Endodermal cell (in vitro differentiated cells): ENCODE measurements at regions not wholly inside any gene's neighbourhood (a gene's known extent, or its start where the extent isn't known, plus 50 kb on each side); places are given as distances from the start of the nearest gene placed in this dataset.
"Not testable (repeated sequence)": the region's sequence is repeated elsewhere in the genome, so short reads cannot be mapped to it uniquely, and the experiment has no call there.

Experiments
- DNase-seq: peaks from one replicate; pipeline ENCODE4 v3.0.0-alpha.2; 2017
- H3K27ac ChIP-seq: 2 replicates; pipeline ENCODE4 v1.5.1; 2013; ENCODE audit warnings: mild to moderate bottlenecking, low read depth, low read length, moderate library complexity
- H3K27me3 ChIP-seq: 2 replicates; pipeline ENCODE4 v1.6.1; 2013; ENCODE audit warnings: mild to moderate bottlenecking, low read length, moderate library complexity; ENCODE audit not compliant: insufficient read depth, control insufficient read depth, poor library complexity, severe bottlenecking
- H3K36me3 ChIP-seq: 2 replicates; pipeline ENCODE4 v1.7.0; 2013; ENCODE audit warnings: mild to moderate bottlenecking, low read length, moderate library complexity; ENCODE audit not compliant: control insufficient read depth, insufficient read depth
- H3K4me1 ChIP-seq: one replicate; pipeline ENCODE4 v1.7.0; 2013; ENCODE audit warnings: low read length; ENCODE audit not compliant: control insufficient read depth, insufficient read depth
- H3K4me3 ChIP-seq: 2 replicates; pipeline ENCODE4 v1.5.1; 2013; ENCODE audit warnings: mild to moderate bottlenecking, low read length, moderate library complexity
- H3K9ac ChIP-seq: 2 replicates; pipeline ENCODE4 v1.6.1; 2013; ENCODE audit warnings: mild to moderate bottlenecking, low read length, moderate library complexity; ENCODE audit not compliant: poor library complexity, severe bottlenecking; ENCODE audit errors: extremely low read depth
- H3K9me3 ChIP-seq: 2 replicates; pipeline ENCODE4 v1.6.1; 2013; ENCODE audit warnings: mild to moderate bottlenecking, low read length, moderate library complexity; ENCODE audit not compliant: control insufficient read depth
- H3K27ac Mint-ChIP-seq: 2 replicates; pipeline ENCODE4 v1.8.0; 2020; ENCODE audit warnings: mixed read lengths
- H3K27me3 Mint-ChIP-seq: 2 replicates; pipeline ENCODE4 v1.8.0; 2021; ENCODE audit warnings: mild to moderate bottlenecking, mixed read lengths; ENCODE audit not compliant: insufficient read depth
- H3K36me3 Mint-ChIP-seq: 2 replicates; pipeline ENCODE4 v1.8.0; 2020; ENCODE audit warnings: low read depth, mixed read lengths
- H3K4me1 Mint-ChIP-seq: 2 replicates; pipeline ENCODE4 v1.8.0; 2020; ENCODE audit warnings: mixed read lengths
- H3K4me3 Mint-ChIP-seq: 2 replicates; pipeline ENCODE4 v1.8.0; 2020; ENCODE audit warnings: mild to moderate bottlenecking, moderate library complexity, mixed read lengths
- H3K9me3 Mint-ChIP-seq: 2 replicates; pipeline ENCODE4 v1.8.0; 2020; ENCODE audit warnings: mild to moderate bottlenecking, mixed read lengths
- WGBS, 2 experiments: methylation state at CpG; one replicate each; pipeline versions ENCODE4 v1.1.5 to v1.1.7; 2013; ENCODE audit warnings: missing lambda C conversion rate in 2 of 2, mixed read lengths in 1 of 2; ENCODE audit not compliant: insufficient coverage in 1 of 2, insufficient read length in 1 of 2; 5-methylcytosine and 5-hydroxymethylcytosine counted together
- TF ChIP-seq, protein P1 (sequence below): fragments of 200-600 bp; sonication (generic); conservative IDR thresholded peaks from 2 replicates; pipeline ENCODE4 v1.5.0; 2021; ENCODE audit warnings: antibody characterized with exemption, mild to moderate bottlenecking

DNA sequence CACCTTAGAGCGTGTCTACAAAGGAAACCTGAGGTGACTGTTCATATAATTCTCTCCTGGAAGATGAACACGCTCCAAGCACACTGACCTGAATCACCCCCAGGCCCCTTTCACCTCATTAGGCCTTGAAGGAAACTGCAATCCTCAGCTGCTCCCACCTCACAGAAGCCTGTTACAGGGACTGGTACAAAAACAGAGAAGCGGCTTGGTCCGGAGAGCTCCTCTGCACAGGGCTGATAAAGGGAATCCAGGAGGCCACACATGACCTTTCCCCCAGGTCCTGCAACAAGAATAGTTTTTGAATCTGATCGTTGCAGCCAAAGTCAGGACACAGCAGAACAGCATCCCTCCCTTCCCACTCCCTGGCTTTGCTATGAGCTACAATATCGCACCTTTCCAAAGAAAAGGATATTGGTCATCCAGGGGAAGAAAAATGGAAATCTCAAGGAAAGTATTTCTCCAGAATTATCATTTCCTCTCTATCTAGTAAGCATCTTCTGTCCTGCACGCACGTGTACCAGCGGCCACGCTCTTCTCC lies 666.7 kb downstream of the UQCRFS1 start:
- no peak overlapping the region for H3K9ac ChIP-seq
- no peaks in the 10 kb centered on the region for H3K9me3 Mint-ChIP-seq
- H3K4me3 ChIP-seq: no peak overlapping the region
- TF ChIP-seq, protein P1, sequence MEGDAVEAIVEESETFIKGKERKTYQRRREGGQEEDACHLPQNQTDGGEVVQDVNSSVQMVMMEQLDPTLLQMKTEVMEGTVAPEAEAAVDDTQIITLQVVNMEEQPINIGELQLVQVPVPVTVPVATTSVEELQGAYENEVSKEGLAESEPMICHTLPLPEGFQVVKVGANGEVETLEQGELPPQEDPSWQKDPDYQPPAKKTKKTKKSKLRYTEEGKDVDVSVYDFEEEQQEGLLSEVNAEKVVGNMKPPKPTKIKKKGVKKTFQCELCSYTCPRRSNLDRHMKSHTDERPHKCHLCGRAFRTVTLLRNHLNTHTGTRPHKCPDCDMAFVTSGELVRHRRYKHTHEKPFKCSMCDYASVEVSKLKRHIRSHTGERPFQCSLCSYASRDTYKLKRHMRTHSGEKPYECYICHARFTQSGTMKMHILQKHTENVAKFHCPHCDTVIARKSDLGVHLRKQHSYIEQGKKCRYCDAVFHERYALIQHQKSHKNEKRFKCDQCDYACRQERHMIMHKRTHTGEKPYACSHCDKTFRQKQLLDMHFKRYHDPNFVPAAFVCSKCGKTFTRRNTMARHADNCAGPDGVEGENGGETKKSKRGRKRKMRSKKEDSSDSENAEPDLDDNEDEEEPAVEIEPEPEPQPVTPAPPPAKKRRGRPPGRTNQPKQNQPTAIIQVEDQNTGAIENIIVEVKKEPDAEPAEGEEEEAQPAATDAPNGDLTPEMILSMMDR: no peak
- H3K4me1 Mint-ChIP-seq: no peaks in the 10 kb centered on the region
- H3K27me3 ChIP-seq: no peaks in the 10 kb centered on the region
- H3K27ac Mint-ChIP-seq: no peak overlapping the region
- 93 to 100% methylated on average over 8 to 10 of the region's 10 CpGs for WGBS, 2 experiments
- no peaks in the 10 kb centered on the region for H3K36me3 Mint-ChIP-seq
- no peak overlapping the region for H3K27ac ChIP-seq
- H3K9me3 ChIP-seq: no peaks in the 10 kb centered on the region
- H3K27me3 Mint-ChIP-seq: no peaks in the 10 kb centered on the region
- no peaks in the 10 kb centered on the region for H3K4me1 ChIP-seq
- no peak for DNase-seq
- no peak overlapping the region for H3K4me3 Mint-ChIP-seq
- no peaks in the 10 kb centered on the region for H3K36me3 ChIP-seq

DNA sequence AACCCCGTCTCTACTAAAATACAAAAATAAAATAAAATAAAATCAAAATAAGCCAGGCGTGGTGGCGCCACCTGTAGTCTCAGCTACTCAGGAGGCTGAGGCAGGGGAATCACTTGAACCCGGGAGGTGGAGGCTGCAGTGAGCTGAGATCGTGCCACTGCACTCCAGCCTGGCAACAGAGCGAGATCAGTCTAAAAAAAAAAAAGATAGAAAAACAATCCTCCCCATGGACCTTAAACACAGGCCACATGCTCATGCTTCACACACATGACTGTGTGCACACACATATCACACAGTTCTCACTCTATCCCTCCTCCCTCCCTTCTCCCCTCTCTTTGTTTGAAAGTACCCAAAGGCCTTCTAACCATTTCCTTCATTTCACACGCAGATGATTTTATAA lies 667.6 kb downstream of the UQCRFS1 start:
- H3K9me3 ChIP-seq, DNase-seq, H3K9ac ChIP-seq, H3K4me1 ChIP-seq, H3K27me3 ChIP-seq, H3K27ac ChIP-seq, H3K36me3 ChIP-seq, H3K27ac Mint-ChIP-seq, H3K4me3 Mint-ChIP-seq, H3K36me3 Mint-ChIP-seq, H3K27me3 Mint-ChIP-seq, H3K4me1 Mint-ChIP-seq, H3K4me3 ChIP-seq, H3K9me3 Mint-ChIP-seq: not testable (repeated sequence)
- 75 to 96% methylated on average over 4 to 7 of the region's 7 CpGs for WGBS, 2 experiments
- TF ChIP-seq, protein P1: peak; percentile 42

DNA sequence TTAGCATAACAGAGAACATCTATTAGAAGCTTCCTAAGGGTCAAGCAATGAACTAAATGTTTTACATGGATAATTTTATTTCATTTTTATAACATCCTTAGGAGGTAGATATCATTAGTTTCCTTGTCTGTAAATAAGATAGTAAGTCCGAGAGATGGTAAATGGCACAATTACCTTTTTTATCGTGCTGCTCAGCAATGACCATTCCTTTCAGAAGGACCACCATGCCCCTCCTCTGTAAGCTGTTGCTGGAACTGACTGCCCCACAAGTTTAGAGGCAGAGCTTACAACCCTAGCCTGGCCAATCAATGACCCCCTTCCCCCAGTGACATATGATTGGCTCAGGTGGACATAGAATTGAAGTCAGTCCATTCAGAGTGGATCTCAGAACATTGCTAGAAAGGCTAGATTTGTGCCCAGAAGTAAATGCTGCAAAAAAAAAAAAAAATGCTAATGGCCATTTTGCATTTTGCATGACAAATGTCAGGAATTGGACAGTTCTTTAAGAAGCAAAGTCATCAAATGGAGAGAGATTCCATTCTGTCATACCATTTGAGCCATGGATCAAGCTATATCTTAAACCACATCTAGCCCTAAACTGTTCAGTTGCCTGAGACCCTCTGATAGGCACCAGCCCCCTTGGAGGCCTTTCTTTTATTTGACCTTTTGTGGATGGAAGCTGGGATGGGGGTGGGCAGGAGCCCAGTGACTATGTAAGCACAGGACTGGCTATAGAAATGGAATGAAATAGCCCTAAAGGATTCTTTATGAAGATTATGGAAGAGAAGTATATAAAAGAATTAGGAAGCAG lies 668.3 kb downstream of the UQCRFS1 start:
- Mint-ChIP-seq H3K4me1 (no peaks in the 10 kb centered on the region), H3K9me3 (no peaks in the 10 kb centered on the region), H3K27ac (no peak overlapping the region), H3K27me3 (no peaks in the 10 kb centered on the region), H3K36me3 (no peaks in the 10 kb centered on the region), H3K4me3 (no peak overlapping the region)
- DNase-seq: no peak
- 79 to 100% methylated on average over 2 of the region's 2 CpGs for WGBS, 2 experiments
- Histone ChIP-seq H3K27me3 (no peaks in the 10 kb centered on the region), H3K9me3 (no peaks in the 10 kb centered on the region), H3K4me3 (no peak overlapping the region), H3K9ac (no peak overlapping the region), H3K4me1 (no peaks in the 10 kb centered on the region), H3K27ac (no peak overlapping the region), H3K36me3 (no peaks in the 10 kb centered on the region)
- TF ChIP-seq, protein P1: no peak
